Activated CD4-positive, alpha-beta T cell treated with anti-CD3 and anti-CD28 coated beads, Interleukin-10, Interleukin-2, amounts not matched to agents 100 ng/mL and 50 ng/mL, durations not matched to agents 16 hours and 8 hours (primary cell): ENCODE measurements at regions not wholly inside any gene's neighbourhood (a gene's known extent, or its start where the extent isn't known, plus 50 kb on each side); places are given as distances from the start of the nearest gene placed in this dataset.

Experiments
- DNase-seq: peaks from one replicate; pipeline ENCODE4 v3.0.0-alpha.2; 2020

DNA sequence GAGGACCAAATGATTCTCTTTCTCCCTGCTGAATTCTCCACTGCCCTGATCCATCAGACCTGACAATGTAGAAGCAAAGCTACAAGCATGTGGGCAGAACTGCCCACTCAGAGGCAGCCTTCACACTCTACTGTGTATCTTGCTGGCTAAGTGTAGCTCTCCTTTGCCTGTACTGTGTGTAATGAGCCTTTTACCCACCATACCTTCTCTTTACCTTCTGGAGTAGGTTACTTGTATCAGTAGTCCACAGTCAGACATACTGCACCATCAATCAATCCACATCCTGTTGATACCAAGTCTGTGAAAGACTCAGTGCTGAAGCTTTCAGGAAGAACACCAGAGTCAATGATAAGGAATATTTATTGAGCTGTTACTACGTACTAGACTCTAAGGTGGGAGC lies 440.7 kb upstream of the ARHGEF26 start:
- DNase-seq: no peak

- DNase-seq: no peak
Measured at GRCh38 chr3:153681057-153681456, 440.1 kb upstream of the ARHGEF26 start.

GRCh38 chr3:153688301-153689120 lies 432.7 kb upstream of the ARHGEF26 start:
- DNase-seq: no peak

- peak; percentile 17 for DNase-seq
Measured at GRCh38 chr3:153693207-153693606, 428.0 kb upstream of the ARHGEF26 start.

DNA sequence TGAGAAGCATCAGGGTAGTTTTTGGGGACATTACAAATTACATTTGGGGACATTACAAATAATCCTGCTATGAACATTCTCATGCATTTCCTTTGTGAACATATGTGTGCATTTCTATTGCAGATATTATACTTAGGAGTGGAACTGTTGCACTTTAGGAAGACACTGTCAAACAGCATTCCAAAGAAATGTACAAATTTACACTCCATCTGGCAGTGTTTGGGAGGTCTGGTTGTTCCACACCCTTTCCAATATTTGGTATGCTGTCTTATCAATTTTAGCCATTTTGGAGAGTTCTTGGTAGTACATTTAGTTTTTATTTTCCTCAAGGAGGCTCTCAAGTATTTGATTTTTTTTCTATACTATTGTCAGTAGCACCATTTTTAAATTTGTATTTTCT lies 419.1 kb upstream of the ARHGEF26 start:
- no peak for DNase-seq

DNA sequence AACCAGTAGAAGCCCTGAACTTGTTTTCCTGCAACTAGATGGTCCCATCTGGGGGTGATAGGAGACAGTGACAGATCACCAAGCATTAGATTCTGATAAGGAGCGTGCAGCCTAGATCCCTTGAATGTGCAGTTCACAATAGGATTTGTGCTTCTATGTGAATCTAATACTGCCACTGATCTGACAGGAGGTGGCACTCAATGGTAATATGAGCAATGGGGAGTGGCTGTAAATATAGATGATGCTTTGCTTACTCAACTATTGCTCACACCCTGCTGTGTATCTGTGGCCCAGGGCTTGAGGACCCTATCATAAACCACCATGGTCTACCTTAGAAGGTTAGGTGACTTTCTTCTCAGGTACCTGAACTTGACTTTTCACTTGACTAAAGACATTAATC lies 417.1 kb upstream of the ARHGEF26 start:
- no peak for DNase-seq

- no peak for DNase-seq
Measured at GRCh38 chr3:153706706-153707105, 414.5 kb upstream of the ARHGEF26 start.

DNA sequence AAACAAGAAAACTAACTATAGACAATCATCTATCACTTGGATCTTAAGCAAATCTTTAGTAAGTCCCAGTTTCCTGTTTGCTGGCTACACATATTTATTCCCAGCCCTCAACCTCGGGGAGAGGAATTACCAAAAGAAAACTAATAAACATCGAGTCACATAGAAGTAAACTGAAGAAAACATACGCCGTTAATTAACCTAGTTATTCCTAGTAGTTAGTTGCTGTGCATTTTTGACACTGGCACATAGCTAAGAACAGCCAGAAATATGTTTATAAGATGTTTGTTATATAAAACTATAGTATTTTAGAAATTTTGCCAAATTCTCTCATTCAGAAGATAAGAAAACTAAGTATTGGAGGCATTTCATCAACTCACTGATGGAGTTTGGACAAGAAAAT lies 407.2 kb upstream of the ARHGEF26 start:
- no peak for DNase-seq

DNA sequence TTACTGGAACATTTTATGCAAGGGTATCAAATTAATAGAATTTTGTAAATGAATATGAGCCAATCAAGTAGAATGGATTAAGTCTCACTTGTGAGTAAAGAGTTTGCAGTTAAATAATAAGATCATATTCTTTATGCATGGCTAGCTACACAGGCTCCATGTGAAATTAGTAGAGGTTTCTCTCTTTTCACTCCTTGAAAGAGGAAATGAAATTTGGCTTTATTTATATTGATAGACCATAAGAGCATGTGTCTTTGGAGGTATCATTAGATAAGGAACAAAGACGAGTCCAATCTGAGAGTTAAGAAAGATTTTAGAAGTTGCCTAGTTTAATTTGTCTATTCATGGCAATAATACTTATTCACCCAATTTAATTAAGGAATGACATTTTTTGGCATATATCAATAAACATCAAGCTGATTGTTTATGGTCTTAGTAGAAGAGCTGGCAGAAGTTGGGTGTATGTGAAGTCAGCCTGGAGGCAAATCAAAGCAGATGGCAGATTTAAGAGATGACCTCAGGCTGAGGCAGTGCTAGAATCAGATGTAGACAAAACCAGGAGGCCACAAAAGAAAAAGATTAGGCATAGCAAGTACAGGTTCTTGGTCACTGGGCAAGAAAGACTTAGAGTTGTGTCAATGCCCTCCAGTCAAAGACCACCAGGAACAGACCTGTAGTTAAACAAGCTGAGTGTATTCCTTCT lies 406.5 kb upstream of the ARHGEF26 start:
- DNase-seq: no peak

DNA sequence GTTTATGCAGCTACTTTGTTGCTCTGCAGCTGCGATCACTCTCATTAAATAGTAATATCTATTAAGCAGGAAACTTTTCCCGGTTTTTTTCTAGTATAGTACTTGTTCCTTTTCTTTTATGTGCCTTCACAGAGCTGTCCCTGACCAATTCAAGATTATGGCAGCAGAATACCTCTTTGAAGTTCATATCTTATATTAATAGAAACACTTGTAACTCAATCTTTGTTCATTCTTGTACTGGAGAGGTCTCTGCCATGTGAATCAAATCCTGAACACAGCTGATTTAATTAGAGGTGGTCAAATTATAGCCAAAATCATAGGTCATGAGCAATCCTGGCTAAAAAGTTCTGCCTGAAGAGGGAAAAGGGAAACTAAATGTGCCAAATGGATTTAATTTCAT lies 399.0 kb upstream of the ARHGEF26 start:
- DNase-seq: no peak

DNA sequence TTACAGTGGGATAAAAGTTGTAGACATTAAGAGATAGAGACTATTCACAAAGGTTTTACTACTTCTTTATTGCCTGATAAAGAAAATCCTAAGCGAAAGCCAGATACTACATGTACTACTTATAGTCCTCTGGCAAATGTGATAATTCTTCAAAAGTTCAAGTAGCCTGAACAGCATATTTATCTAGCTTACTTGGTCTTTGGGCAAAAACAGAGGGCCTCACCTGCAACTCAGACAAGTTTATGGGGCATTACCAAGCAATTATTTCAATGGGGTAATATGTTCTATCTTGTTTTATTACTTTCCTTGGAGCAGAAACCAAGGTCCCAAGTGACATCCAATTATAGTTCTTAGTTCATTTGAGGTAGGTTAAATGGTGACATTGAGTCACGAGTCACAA lies 390.1 kb upstream of the ARHGEF26 start:
- no peak for DNase-seq

- no peak for DNase-seq
Measured at GRCh38 chr3:153734777-153735551, 386.2 kb upstream of the ARHGEF26 start.

DNA sequence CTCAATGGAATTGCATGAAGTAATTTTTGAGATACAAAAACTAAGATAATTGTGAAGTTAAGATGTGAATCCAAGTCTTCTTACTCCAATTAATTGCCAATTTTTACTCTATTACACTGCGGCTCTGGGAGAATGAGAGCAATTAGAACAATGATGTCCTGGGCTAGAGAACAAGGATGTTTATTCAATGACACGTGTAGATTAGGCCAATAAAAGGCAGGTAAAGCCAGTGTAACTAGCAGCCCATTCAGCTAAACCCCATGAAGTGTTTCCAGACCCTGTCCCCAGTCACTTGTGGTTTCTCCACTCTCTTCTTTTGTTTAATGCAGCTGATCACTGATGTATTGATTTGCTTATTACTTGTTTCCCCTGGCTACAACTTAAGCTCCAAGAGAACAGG lies 381.1 kb upstream of the ARHGEF26 start:
- DNase-seq: no peak

DNA sequence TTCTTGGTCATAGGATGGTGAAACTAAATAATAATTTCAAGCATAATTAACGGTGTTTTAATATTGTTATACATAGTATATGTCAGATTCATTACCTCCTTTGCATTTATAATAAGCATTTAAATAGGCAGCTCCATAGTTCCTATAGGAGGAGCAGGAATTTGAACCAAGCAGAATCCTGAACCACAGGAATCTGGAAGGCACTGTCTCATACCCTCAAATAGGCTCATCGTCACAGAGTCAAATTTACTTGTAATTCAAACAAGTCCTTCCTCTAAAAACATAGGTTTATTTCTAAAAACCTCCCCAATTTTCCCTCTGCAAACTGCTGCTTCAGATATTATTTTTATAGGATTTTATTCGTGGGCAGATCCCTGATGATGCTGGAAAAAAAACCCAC lies 376.3 kb upstream of the ARHGEF26 start:
- DNase-seq: no peak

GRCh38 chr3:153746211-153746610 lies 375.0 kb upstream of the ARHGEF26 start:
- no peak for DNase-seq

DNA sequence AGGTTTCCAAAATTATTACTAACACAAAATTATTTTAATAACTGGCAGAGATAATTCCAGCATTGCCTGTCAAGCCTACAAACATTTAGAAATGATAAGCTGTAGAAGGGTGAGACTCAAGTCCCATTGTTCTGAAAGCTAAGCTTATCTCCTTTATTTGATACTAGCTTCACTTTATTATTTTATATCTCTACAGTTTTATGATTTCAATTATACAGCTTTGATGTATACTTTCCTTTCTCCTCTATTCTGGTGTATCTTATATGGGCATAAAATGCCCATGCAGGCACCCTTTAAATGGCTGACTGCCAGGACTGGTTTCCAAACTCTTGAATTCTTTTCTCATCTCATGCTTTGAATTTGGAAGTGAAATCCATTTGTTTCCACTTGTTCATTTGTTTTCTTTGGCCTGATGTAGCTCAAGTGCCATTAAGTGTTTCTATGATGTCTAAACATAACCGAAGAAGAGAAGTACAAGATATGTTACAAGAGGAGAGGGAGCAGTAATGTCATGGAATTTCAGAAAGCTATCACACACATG lies 372.1 kb upstream of the ARHGEF26 start:
- DNase-seq: no peak

DNA sequence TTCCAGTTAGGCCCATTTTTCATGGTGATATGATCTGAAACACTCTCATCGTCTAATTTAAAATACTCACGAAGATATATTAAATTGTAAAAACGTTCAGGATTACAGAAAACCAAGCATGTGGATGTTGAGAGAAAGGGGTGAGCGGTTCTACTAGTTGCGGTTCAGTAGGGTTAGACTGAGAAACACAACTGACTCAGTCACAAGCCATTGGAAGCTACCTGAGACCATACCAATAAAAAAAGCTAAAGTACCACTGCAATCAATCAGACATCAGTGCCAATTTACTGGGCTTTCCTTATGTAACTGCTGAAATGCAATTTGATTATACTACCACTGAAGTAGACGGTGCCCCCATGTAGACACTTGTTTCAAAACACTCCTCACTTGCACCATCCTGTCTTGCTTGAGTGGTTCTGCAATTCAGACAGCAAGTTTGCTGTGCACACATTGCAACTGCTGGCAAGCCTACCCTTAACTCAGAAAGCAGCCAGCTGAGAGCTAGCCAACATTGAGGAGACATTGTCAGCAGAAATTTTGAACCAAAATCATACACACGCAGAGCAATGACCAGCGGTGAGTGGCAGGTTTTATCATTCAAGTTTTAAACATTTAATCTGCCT lies 368.7 kb upstream of the ARHGEF26 start:
- no peak for DNase-seq

GRCh38 chr3:153753035-153753434 lies 368.2 kb upstream of the ARHGEF26 start:
- no peak for DNase-seq

DNA sequence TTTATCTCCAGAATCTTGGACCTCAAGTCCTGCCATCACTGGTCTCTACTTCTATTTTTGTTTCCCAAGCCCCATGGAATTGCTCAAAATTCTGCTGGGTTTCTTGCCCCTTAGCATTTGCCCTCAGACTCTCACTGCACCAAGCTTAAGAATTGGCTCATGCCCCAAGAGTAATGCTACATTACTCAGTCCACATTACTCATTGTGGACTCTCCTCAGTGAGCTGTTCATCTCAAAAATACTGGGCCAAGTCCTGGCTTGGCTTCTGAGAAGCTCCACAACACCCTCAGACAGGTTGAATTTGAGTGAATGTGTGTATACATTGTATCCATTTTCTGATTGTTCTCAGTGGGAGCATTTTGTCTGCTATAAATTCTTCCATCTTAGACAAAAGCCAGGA lies 364.4 kb upstream of the ARHGEF26 start:
- DNase-seq: no peak

GRCh38 chr3:153757839-153758238 lies 363.4 kb upstream of the ARHGEF26 start:
- DNase-seq: no peak

GRCh38 chr3:153760948-153761347 lies 360.2 kb upstream of the ARHGEF26 start:
- no peak for DNase-seq

DNA sequence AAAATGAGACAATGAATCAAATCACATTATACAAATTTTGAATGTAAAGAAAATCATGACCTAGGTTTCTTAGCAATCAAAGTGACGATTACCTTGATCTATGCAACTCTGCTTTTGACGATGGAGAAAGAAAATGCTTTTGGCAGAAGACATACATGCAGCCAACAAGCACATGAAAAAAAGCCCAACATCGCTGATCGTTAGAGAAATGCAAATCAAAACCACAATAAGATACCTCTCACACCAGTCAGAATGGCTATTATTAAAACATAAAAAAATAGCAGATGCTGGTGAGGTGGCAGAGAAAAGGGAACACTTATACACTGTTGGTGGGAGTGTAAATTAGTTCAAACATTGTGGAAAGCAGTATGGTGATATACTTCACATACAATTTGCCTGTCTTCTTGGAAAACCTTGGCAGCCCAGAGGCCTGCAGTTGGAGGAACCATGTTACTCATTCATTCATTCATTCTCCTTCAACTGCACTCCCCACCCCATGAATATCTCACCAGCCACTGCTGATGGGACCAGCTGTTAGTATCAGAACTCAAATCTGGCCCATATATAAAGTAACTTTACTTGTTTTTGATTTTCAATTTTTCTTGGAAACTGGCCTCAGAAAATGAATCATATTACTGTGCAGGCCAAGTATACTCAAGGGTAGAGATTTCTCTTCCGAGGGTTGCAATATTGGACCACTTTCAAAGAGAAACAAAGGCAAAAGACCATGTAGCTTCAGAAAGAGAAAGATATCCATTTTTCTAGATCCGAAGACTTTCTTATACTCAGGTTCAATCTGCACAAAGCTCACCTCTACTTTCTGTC lies 358.6 kb upstream of the ARHGEF26 start:
- no peak for DNase-seq
